HepG2 (cell line): ENCODE measurements at regions not wholly inside any gene's neighbourhood (a gene's known extent, or its start where the extent isn't known, plus 50 kb on each side); places are given as distances from the start of the nearest gene placed in this dataset.

Experiments
- HNF4A ChIP-seq: sonication (generic); formaldehyde crosslinking; IDR thresholded peaks from 2 replicates; pipeline ENCODE4 v1.4.0; 2020; ENCODE audit warnings: missing genetic modification reagents
- NR2F2 ChIP-seq: IDR thresholded peaks from 2 replicates; pipeline ENCODE4 v1.6.1; 2012; ENCODE audit warnings: low read depth, inconsistent platforms, borderline replicate concordance
- RAD51 ChIP-seq: fragments of 450-650 bp; IDR thresholded peaks from 2 replicates; pipeline ENCODE4 v1.6.1; 2016; ENCODE audit warnings: borderline replicate concordance
- SCMH1 ChIP-seq: sonication (generic); formaldehyde crosslinking; IDR thresholded peaks from 2 replicates; pipeline ENCODE4 v1.9.0; 2021; ENCODE audit warnings: missing genetic modification reagents, mild to moderate bottlenecking, borderline replicate concordance
- ZNF121 ChIP-seq: sonication (generic); formaldehyde crosslinking; IDR thresholded peaks from 2 replicates; pipeline ENCODE4 v1.5.0; 2020; ENCODE audit warnings: mild to moderate bottlenecking, missing genetic modification reagents
- ZNF160 ChIP-seq: sonication (generic); formaldehyde crosslinking; IDR thresholded peaks from 2 replicates; pipeline ENCODE4 v1.8.0; 2022; ENCODE audit warnings: mild to moderate bottlenecking, inconsistent platforms, missing genetic modification reagents
- ZNF280D ChIP-seq: sonication (generic); formaldehyde crosslinking; IDR thresholded peaks from 2 replicates; pipeline ENCODE4 v1.5.1; 2020; ENCODE audit warnings: mild to moderate bottlenecking, missing genetic modification reagents
- ZNF577 ChIP-seq: sonication (generic); formaldehyde crosslinking; IDR thresholded peaks from 2 replicates; pipeline ENCODE4 v1.4.0; 2020; ENCODE audit warnings: mild to moderate bottlenecking, low read depth, missing genetic modification reagents, borderline replicate concordance
- ZNF891 ChIP-seq: sonication (generic); formaldehyde crosslinking; IDR thresholded peaks from 2 replicates; pipeline ENCODE4 v1.5.0; 2020; ENCODE audit warnings: mild to moderate bottlenecking, missing genetic modification reagents
- TF ChIP-seq, protein P1 (sequence below): sonication (generic); formaldehyde crosslinking; IDR thresholded peaks from 2 replicates; pipeline ENCODE4 v1.5.0; 2020; ENCODE audit warnings: mild to moderate bottlenecking, missing genetic modification reagents, borderline replicate concordance

GRCh38 chr3:14332392-14332791, 70.0 kb upstream of the SLC6A6 start (continued):
- TF ChIP-seq NR2F2: no peak
- TF ChIP-seq, protein P1, sequence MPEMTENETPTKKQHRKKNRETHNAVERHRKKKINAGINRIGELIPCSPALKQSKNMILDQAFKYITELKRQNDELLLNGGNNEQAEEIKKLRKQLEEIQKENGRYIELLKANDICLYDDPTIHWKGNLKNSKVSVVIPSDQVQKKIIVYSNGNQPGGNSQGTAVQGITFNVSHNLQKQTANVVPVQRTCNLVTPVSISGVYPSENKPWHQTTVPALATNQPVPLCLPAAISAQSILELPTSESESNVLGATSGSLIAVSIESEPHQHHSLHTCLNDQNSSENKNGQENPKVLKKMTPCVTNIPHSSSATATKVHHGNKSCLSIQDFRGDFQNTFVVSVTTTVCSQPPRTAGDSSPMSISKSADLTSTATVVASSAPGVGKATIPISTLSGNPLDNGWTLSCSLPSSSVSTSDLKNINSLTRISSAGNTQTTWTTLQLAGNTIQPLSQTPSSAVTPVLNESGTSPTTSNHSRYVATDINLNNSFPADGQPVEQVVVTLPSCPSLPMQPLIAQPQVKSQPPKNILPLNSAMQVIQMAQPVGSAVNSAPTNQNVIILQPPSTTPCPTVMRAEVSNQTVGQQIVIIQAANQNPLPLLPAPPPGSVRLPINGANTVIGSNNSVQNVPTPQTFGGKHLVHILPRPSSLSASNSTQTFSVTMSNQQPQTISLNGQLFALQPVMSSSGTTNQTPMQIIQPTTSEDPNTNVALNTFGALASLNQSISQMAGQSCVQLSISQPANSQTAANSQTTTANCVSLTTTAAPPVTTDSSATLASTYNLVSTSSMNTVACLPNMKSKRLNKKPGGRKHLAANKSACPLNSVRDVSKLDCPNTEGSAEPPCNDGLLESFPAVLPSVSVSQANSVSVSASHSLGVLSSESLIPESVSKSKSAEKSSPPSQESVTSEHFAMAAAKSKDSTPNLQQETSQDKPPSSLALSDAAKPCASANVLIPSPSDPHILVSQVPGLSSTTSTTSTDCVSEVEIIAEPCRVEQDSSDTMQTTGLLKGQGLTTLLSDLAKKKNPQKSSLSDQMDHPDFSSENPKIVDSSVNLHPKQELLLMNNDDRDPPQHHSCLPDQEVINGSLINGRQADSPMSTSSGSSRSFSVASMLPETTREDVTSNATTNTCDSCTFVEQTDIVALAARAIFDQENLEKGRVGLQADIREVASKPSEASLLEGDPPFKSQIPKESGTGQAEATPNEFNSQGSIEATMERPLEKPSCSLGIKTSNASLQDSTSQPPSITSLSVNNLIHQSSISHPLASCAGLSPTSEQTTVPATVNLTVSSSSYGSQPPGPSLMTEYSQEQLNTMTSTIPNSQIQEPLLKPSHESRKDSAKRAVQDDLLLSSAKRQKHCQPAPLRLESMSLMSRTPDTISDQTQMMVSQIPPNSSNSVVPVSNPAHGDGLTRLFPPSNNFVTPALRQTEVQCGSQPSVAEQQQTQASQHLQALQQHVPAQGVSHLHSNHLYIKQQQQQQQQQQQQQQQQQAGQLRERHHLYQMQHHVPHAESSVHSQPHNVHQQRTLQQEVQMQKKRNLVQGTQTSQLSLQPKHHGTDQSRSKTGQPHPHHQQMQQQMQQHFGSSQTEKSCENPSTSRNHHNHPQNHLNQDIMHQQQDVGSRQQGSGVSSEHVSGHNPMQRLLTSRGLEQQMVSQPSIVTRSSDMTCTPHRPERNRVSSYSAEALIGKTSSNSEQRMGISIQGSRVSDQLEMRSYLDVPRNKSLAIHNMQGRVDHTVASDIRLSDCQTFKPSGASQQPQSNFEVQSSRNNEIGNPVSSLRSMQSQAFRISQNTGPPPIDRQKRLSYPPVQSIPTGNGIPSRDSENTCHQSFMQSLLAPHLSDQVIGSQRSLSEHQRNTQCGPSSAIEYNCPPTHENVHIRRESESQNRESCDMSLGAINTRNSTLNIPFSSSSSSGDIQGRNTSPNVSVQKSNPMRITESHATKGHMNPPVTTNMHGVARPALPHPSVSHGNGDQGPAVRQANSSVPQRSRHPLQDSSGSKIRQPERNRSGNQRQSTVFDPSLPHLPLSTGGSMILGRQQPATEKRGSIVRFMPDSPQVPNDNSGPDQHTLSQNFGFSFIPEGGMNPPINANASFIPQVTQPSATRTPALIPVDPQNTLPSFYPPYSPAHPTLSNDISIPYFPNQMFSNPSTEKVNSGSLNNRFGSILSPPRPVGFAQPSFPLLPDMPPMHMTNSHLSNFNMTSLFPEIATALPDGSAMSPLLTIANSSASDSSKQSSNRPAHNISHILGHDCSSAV (CRISPR knock-in tag): no peak
- TF ChIP-seq SCMH1 (CRISPR knock-in tag): no peak
- no peak for TF ChIP-seq ZNF121 (CRISPR knock-in tag)
- TF ChIP-seq ZNF891 (CRISPR knock-in tag): no peak
- no peak for TF ChIP-seq HNF4A (CRISPR knock-in tag)
- no peak for TF ChIP-seq ZNF280D (CRISPR knock-in tag)
- no peak for TF ChIP-seq ZNF577 (CRISPR knock-in tag)
- TF ChIP-seq ZNF160: no peak
- no peak for TF ChIP-seq RAD51
